HG03354 (cell line): ENCODE measurements at regions not wholly inside any gene's neighbourhood (a gene's known extent, or its start where the extent isn't known, plus 50 kb on each side); places are given as distances from the start of the nearest gene placed in this dataset.
A peak's percentile ranks its signal among the peaks of the same experiment; 100 is the strongest.

Experiments used
- ATAC-seq: cut with Tn5 transposase; IDR thresholded peaks from one replicate; pipeline ENCODE4 v1.9.1; 2021; ENCODE audit warnings: mild to moderate bottlenecking; ENCODE audit not compliant: unreplicated experiment, poor library complexity, severe bottlenecking

DNA sequence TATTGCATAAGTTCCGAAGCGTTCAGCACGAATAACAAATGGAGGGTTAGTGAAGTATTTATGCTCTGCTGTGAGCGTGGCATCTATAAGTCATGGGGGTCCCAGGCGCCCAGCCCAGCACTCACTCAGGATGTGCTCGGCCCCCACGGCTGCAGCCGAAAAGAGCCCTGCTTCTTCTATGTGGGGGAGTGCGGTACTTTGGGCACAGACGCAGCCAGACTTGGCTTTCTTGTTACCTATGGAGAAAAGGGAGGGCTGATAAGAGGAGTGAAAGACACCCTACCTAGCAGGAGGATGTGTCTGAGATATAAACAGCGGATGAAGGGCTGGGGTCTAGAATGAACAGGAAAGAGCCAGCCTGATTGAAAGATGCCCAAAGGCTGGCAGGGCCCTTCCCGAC is 51.4 kb downstream of the MRPL36 start:
- no peak for ATAC-seq

DNA sequence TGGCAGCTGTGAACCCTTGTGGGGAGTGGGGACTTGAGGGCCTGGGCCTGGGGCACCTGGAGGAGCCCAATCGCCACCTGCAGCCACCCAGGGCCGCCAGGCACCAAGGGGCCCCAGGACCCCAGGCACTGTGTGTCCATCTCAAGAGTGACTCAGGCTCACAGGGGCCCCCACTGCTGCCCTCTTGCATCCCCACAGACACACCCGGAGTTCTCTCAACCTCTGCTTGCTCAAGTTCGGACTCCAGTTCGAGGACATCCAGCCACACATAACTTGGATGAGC is 51.9 kb downstream of the MRPL36 start:
- no peak for ATAC-seq

DNA sequence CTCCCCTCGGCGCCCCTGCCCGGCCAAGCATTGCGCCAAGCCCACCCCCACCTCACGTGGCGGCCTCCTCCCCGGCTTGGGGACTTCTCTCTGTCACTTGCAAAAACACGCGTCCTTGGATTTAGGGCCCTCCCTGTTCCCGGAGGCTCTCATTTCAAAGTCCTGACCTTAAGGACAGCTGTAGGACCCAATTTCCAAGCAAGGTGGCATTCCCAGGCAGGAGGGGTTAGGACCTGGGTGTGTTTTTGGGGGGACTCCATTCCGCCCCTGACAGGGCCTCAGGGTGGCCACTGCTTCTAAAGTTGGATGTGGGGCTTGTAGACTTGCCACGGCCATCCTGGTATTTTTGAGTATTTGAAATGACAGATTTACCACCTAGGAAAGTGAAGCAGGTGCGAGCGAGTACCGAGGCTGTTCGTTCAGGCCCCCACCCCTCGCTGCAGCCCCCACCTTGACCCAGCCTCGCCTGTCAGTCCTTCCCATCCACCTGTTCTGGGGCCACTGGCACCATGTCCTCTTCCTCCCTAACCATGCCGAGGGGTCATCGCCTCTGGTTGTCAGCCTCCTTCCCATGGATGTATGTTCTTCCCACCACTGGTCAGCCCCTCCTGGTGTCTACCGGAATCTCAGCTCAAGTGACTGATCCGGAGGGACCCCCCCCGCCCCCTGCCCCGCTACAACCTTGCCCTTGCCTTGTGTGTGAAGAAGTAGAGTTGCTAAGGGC is 52.4 kb downstream of the MRPL36 start:
- no peak for ATAC-seq

DNA sequence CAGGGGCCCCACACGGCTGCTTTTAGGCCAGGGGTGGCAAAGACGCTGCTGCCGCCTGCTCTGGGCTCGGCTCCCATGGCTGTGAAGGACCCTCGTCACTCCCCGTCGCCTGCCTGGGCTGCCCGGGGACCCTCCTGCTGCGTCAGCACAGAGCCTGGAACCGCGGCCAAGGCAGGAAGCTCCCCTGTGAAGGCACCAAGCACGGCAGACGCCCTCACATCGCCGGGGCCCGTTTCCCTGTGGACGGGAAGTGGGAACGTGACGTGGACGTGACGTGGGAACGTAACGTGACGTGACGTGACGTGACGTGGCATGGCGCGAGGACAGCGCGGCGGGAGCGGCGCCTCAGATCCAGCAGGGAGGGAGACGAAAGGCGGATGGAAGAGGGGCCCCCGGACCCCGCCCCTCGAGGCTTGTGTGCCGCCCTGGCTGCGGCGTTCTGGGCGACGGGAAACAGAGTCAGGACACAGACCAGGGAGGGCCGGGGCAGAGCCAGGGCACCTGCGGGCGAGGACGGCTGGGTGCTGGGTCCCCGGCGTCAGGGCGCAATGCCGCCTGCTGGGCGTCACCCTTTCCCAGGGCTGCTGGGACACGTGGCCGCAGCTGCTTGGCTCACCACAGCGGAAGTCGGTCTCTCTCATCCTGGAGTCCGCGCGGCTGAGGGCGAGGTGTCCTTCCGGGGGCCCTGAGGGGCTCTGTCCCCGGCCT is 53.1 kb downstream of the MRPL36 start:
- ATAC-seq = no peak

DNA sequence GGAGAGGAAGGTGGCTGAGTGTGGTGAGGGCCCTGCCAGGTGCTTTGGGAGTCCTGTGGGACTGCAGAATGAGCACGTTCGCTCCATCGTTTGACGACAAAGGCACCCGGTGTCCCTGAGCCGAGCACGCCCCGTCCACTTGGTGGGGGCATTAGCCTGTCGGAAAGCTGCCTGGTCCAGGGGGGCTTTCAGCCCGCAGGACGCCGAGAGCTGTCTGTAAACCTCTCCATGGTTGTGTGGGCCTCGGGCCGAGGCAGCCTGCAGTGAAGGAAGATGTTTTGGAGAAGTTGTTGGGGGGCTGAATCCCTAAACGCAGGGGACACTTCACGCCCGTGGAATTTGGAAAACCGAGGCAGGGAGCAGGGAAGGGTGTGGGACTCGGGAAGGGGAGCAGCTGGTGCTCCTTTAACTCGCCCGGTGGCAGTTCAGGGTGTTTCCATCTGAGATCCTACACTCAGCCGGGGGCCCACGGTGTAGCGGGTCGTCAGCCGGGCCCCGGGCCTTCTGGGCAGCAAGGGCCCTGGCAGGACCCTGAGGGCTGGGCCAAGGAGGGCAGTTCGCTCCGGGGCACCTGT is 53.8 kb downstream of the MRPL36 start:
- no peak for ATAC-seq

DNA sequence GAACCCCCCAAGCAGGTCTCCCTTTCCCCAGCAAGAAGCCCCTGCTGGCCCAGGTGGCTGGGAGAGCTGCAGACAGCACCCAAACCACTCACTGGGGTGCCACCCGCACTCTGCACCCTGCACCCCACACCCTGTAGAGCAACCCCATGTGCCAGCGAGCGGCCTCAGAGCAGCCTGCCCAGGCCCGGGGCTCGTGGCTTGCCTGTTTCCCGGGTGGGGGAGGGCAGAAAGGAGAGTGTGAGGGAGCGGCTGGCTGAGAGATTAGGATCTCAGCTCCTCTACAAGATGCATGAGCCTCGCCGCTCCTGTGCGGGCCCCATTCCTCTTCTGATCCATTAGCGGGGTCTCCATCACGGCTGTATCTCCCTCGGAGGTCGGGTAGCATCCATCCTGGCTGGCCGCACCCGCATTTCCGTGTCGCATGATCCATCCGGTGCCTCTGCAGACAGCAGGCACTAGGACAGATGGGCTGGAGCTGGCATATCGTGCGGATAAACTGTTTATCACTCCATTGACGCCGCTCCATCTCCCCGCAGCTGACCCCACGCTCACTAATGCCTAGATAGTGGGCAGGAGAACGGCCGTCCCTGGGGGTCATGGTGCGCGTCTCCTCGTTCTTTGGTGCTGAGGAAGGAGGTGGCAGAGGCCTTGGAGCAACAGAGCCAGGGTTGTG is 54.4 kb downstream of the MRPL36 start:
- ATAC-seq = no peak

DNA sequence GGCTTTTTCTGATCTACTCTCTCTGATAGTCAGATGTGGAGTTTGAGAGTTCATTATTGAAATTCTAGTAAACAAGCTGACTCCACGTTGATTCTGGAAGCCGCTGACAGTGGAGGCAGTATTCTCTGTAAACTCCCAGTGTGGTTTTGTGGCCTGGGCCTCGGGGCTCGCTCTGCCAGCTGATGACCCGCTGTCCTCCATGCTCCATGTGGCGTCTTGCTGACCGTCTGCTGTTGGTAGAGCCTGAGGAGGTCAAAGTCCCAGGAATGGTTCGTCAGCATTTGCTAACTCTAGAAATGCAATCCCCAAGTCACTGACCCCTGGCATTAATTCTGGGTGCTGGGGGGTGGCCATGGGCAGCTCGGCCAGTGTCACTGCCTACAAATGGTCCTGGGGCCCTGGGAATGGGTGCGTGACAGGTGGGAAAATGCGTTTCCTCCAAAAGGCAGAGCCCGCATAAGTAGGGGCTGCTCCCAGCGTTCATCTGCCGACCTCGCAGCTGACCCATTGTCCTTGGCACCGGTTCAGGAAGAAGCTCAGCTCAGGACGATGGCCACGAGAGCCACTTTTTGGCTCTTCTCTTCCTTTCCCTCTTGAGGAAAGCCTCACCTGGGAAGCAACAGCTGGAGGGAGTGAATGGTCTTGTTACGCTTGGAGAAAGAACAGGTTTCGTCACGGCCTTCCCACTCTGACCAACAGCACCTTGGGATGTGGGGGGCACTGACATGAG is 55.1 kb downstream of the MRPL36 start:
- no peak for ATAC-seq

DNA sequence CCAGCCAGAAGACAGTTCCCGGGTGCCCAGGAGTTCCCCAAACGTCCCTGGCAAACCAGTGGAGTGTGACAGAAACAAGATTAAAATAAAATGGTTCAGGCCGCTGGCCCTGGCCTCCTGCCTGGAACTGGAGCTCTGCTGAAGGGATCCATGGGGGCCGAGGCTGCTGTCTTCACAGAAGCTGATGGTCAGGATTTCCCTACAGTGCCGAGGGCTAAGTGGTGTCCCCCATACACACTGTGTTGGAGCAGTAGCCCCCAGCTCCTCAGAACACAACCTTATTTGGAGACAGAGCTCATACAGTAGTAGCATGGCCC is 55.9 kb downstream of the MRPL36 start:
- ATAC-seq = no peak

DNA sequence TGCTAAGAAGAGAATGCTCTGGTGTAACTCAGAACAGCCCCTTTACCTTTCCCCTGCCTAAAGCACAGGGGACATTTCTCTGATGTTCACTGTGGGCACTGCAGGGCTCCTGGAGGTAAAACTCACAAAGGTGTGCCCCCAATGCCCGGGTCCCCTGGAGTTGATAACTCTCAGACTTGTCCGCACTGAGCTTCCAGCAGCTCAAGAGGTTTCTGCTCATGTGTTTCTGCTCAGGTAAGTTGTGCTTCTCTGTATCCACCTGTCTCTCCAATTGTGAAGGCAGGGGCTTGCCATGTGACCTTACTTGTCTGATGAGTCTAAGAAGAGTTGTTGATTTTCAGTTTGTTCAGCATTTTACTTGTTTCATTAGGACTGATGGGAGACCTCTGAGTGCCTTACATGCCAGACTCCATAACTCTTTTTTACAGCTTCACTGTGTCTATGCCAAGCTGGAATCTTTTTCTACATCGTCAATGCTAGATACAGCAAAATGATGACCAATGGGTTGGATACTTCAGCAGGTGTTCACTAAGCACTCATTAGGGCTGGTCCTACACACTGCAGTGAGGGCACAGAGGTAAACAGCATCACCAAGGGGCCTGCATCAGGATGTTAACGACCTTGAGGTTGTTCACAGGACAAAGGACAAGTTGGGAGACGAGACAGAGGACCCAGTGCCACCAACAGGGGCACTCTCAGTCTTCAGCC is 56.4 kb downstream of the MRPL36 start:
- no peak for ATAC-seq

DNA sequence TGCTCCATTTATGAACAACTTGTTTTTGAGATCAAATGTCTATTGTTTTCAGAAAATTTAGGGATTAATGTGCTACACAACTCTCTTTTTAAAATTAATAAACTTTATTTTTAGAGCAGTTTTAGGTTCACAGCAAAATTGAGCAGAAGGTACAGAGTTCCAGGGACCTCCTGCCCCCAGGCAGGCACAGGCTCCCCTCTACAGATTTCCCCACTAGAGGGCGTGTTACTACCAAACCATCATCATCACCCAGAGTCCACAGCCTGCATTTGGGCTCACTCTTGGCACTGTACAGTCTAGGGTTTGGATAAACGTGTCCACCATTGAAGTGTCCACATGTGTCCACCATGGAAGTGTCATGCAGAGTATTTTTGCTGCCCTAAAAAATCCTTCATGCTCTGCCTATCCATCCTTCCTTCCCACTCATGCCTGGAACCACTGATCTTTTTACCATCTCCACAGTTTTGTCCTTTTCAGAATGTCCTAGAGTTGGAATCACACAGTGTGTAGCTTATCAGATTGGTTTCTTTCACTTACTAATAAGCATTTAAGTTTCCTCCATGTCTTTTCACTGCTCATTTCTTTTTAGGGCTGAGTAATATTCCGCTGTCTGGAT is 61.7 kb downstream of the MRPL36 start:
- peak; percentile 88 for ATAC-seq

DNA sequence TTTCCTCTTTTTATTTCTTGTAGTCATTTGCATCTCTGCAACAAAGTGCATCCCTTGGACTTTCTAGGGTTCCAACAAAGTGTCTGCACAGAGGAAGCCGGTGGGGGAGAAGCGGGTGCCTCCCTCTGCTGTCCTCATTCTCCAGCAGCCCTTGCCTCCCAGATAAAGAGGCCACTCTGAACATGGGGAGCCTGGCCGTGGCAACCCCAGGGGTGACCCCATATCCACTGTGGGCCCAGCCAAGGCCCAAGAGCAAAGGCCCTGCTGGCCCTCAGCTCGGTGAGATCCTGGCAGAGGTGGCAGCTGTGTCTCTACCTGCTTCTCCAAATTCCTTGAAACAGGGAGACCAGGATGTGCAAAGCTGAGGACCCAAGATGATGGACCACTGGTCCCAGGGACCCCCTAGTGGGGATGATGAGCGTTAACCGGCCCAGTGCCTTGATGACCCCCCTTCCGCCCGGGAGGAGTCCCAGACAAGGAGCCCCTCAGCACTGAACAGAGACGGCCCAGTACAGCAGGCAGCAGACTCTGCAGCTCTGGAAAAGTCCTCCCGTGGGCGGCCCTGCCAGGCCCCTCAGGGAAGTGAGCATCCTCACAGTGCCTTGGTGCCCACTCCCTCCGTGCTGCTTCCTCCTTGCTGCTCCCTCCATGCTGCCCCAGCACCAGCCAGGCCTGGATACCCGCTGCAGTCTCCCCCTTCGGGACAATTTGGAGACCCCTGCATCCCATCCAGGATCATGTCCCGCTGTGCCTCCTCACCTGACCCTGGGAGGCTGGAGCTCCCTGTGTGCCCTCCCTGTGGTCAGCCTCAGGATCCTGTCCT is 62.5 kb downstream of the MRPL36 start:
- ATAC-seq = no peak

DNA sequence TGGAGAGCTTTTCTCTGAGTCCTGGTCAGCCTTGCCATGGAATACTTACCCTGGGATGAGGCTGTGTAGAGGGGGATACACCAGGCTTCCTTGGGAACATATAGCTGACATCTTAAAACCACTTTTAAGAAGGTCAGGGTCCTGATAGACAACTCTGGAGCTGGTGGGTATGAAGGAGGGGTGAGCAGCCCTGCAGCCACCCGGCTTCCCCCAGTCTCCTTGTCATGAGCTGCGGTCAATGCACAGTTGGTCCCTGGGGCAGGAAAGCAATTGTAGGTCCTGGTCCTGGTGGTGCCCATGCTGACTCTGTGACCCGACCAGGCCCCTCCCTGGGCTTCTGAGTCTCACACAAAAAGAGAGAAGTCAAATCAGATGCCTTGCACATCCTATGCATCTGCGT is 63.6 kb downstream of the MRPL36 start:
- ATAC-seq = no peak

DNA sequence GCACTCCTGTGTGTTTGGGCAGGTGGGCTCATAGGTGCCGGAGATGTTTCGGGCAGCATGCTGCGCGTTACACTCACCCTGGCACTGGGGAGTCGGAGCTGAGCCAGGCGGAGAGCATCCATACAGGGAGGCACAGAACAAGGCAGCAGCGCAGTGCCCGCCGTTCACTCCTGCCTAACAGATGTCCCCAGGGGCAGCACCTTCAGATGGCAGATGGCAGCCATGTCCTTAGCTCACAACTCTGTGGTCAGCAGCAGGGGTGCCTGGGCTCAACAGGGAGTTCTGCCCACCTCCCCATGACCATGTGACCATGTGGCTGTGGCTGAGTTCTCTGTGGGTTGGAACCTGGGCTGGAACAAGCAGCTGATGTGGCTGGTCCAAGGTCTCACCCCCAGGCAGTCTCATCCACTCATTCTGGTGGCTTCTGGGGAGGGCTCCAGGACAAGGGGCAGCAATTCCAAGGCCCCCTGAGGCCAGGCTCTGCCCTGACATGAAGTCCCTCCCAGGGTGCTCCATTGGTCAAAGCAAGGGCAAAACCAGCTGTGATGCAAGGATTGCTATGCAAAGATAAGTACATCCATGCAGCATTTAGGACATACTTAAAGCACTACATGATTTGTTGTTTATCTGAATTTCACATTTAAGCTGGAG is 64.2 kb downstream of the MRPL36 start:
- ATAC-seq = no peak

DNA sequence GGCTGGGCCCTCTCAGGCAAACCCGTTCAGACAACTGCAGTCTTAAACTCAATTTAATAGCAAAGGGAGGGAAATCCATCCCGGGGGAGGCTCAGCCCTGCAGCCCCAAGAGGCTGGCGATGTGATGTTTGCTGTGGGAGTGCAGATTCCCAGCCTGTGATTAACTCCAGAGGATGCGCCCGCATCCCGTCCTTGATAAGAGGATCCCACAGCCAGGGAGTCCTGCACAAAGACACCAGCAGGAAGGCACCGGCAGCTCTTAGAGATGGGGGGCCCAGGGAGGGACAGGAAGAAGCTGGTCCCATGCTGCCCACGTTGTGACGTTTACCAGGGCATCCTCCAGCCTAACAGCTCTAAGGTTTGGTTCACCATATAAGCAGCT is 64.7 kb downstream of the MRPL36 start:
- no peak for ATAC-seq

DNA sequence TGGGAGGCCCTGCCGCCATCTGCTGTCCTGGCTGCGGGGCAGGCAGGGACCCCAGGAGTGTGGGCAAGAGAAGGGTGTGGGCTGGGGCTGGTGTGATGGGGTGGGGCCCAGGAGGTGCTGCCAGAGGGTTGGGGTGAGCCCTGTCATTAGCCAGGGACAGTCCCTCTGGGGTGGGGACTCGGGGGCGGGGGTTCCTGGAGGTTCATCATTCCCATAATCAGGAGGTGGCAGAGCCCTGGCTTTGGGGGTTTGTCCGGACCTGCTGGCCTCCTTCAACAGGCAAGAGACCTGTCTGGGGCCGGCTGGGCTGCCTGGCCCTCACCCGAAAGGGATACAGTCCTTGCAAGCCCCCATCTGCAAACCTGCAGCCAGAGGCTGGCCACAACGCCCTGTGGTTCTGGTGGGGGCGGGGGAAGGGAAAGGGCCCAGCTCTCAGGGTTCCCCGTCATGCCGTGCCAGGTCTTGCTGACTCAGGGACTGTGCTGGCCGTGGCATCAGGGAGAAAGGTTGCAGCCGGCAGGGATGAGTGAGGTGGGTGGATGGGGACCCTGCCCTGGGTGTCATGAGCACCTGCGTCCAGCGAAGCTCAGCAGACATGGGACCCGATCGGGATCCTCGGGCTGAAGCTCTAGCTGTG is 65.2 kb downstream of the MRPL36 start:
- ATAC-seq = no peak

DNA sequence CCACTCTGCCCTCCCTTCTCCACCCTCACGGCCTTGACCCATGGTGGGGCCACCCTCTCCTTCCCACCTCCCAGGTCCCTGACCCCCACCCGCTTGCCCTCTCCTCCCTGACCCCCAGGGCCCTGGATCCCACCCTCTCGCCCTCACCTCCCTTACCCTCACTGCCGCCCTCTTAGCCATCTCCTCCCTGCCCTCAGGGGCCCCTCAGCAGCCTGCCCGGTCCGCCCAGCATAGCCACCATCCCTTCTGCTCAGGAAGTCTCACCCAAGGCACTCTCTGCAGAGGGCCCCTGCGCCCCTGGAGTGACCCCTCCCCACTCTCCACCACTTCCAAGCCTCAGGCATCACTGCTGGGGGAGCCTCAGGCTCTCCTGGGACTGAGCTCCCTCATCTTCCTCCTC is 66.3 kb downstream of the MRPL36 start:
- no peak for ATAC-seq

DNA sequence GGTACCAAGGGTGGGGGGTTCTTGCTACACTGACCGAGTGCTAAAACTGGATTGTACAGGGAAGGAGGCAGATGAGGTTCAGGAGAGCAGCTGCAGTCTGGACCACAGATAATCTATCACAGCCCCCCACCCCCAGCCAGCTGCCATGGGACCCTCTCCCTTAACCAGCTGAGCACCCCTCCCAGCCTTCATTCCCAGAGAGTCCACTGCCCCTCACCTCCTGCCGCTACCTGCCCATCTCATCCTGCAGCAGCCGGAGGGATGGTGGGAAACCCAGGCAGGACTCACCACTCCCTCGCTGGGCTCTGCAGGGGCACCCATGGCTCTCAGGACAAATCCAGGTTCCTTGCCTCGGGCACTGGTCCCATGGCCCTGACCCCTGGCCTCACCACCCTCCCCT is 66.7 kb downstream of the MRPL36 start:
- no peak for ATAC-seq
